ENCODE measurements at regions not wholly inside any gene's neighbourhood (a gene's known extent, or its start where the extent isn't known, plus 50 kb on each side); places are given as distances from the start of the nearest gene placed in this dataset.

- no peak for TF ChIP-seq CTCF (IDR thresholded peaks at IDR 0.05 in 8 of 11, conservative IDR thresholded peaks at IDR 0.05 in 3 of 11)
- no peak for TF ChIP-seq POLR2A (IDR thresholded peaks at IDR 0.05)
- no peak for TF ChIP-seq POLR2AphosphoS5 (IDR thresholded peaks at IDR 0.05)
Measured at GRCh38 chr6:45783716-45784115, 231.9 kb downstream of the CLIC5 start.
